GM18907 (cell line): ENCODE measurements at regions not wholly inside any gene's neighbourhood (a gene's known extent, or its start where the extent isn't known, plus 50 kb on each side); places are given as distances from the start of the nearest gene placed in this dataset.
"Not testable (repeated sequence)": the region's sequence is repeated elsewhere in the genome, so short reads cannot be mapped to it uniquely, and the experiment has no call there.

Experiments
- ATAC-seq: cut with Tn5 transposase; IDR thresholded peaks from one replicate; pipeline ENCODE4 v1.9.1; 2021; ENCODE audit warnings: mild to moderate bottlenecking, moderate library complexity; ENCODE audit not compliant: unreplicated experiment

- ATAC-seq = no peak
Observed at GRCh38 chrX:52585892-52586291, 68.8 kb downstream of the SSX7 start.

GRCh38 chrX:52577464-52578173 lies 60.8 kb upstream of the XAGE1B start:
- ATAC-seq = no peak

GRCh38 chrX:52576946-52577345 lies 60.1 kb upstream of the XAGE1B start:
- ATAC-seq = no peak

GRCh38 chrX:52576474-52576873 lies 59.6 kb upstream of the XAGE1B start:
- no peak for ATAC-seq

GRCh38 chrX:52574416-52575275 lies 57.8 kb upstream of the XAGE1B start:
- peak; percentile 73 for ATAC-seq

- not testable (repeated sequence) for ATAC-seq
Observed at GRCh38 chrX:52568146-52568545, 51.3 kb upstream of the XAGE1B start.
